ENCODE measurements at regions not wholly inside any gene's neighbourhood (a gene's known extent, or its start where the extent isn't known, plus 50 kb on each side); places are given as distances from the start of the nearest gene placed in this dataset.

- TF ChIP-seq CTCF (IDR thresholded peaks at IDR 0.05; ENCODE audit: low read depth, low read length) (no peak), EZH2phosphoT487 (IDR thresholded peaks at IDR 0.05; ENCODE audit: low read depth) (no peak)
Measured at GRCh38 chr11:45455536-45455935, 169.4 kb upstream of the SYT13 start.

All from OCI-LY3 (cell line).